GM19351 (cell line): ENCODE measurements at regions not wholly inside any gene's neighbourhood (a gene's known extent, or its start where the extent isn't known, plus 50 kb on each side); places are given as distances from the start of the nearest gene placed in this dataset.

Experiments used
- ATAC-seq: cut with Tn5 transposase; IDR thresholded peaks from one replicate; pipeline ENCODE4 v1.9.1; 2021; ENCODE audit warnings: mild to moderate bottlenecking, moderate library complexity; ENCODE audit not compliant: unreplicated experiment

GRCh38 chr5:148941810-148942209 is 115.4 kb downstream of the ADRB2 start:
- no peak for ATAC-seq

GRCh38 chr5:148949841-148950470 is 112.9 kb downstream of the SH3TC2 start:
- no peak for ATAC-seq

GRCh38 chr5:148950471-148950863 is 112.4 kb downstream of the SH3TC2 start:
- ATAC-seq = no peak

GRCh38 chr5:148950892-148951291 is 112.0 kb downstream of the SH3TC2 start:
- ATAC-seq = no peak

- no peak for ATAC-seq
Observed at GRCh38 chr5:148951612-148952011, 111.2 kb downstream of the SH3TC2 start.

- ATAC-seq = no peak
Observed at GRCh38 chr5:148952097-148952867, 110.6 kb downstream of the SH3TC2 start.

GRCh38 chr5:148953711-148954110 is 109.2 kb downstream of the SH3TC2 start:
- no peak for ATAC-seq
